Sigmoid colon (tissue), 4 donors: ENCODE measurements at regions not wholly inside any gene's neighbourhood (a gene's known extent, or its start where the extent isn't known, plus 50 kb on each side); places are given as distances from the start of the nearest gene placed in this dataset.

Source experiments
- POLR2A ChIP-seq, 2 donors: fragments of 450-650 bp; IDR thresholded peaks; one replicate each; pipeline ENCODE4 v1.6.1; 2016; ENCODE audit warnings: antibody characterized with exemption in 2 of 2, mild to moderate bottlenecking in 2 of 2, moderate library complexity in 2 of 2
- POLR2AphosphoS5 ChIP-seq, 4 donors: sonication (generic); formaldehyde crosslinking; IDR thresholded peaks; one replicate each; pipeline ENCODE4 v1.6.1; 2017; ENCODE audit warnings: antibody characterized with exemption in 4 of 4
- TF ChIP-seq, protein P1 (sequence below), 4 experiments: fragments of 450-650 bp in 3 of 4; fragments of 200-600 bp in 1 of 4; IDR thresholded peaks; one replicate each; pipeline ENCODE4 v1.5.1; 2016 to 2019; ENCODE audit warnings: antibody characterized with exemption in 4 of 4, mild to moderate bottlenecking in 3 of 4, moderate library complexity in 2 of 4

DNA sequence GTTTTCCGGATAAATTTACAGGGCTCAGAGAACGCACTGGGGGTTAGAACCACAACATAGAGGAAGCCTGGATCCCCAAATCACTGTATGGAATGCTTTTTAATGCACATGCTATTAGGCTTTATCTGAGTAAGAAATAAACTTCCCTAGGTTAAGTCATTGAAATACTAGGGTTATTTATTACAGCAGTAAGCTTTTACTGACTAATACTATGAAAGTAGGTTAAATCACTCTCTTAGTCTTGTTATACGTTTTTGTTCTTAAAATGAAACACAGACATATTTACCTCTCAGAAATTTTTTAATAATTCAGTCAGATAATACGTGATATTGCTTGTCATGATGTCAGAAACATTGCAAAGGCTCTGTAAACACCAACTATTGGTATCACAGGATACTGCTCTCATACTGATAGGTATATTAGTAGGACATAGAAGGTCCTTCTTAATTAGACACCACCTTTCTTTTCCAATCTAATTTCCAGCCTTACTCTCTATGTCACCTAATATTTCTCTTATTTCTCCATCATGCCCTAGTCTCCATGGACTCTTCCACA is 162.7 kb upstream of the NYAP2 start:
- TF ChIP-seq, protein P1, sequence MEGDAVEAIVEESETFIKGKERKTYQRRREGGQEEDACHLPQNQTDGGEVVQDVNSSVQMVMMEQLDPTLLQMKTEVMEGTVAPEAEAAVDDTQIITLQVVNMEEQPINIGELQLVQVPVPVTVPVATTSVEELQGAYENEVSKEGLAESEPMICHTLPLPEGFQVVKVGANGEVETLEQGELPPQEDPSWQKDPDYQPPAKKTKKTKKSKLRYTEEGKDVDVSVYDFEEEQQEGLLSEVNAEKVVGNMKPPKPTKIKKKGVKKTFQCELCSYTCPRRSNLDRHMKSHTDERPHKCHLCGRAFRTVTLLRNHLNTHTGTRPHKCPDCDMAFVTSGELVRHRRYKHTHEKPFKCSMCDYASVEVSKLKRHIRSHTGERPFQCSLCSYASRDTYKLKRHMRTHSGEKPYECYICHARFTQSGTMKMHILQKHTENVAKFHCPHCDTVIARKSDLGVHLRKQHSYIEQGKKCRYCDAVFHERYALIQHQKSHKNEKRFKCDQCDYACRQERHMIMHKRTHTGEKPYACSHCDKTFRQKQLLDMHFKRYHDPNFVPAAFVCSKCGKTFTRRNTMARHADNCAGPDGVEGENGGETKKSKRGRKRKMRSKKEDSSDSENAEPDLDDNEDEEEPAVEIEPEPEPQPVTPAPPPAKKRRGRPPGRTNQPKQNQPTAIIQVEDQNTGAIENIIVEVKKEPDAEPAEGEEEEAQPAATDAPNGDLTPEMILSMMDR (IDR thresholded peaks at IDR 0.05) = no peak
- TF ChIP-seq POLR2A (IDR thresholded peaks at IDR 0.05) (no peak), POLR2AphosphoS5 (IDR thresholded peaks at IDR 0.05) (no peak)
